Pancreas (tissue), 10 donors: ENCODE measurements at regions not wholly inside any gene's neighbourhood (a gene's known extent, or its start where the extent isn't known, plus 50 kb on each side); places are given as distances from the start of the nearest gene placed in this dataset.
"Not testable (repeated sequence)": the region's sequence is repeated elsewhere in the genome, so short reads cannot be mapped to it uniquely, and the experiment has no call there.

Source experiments
- ATAC-seq, 4 donors: fragments of 200-7000 bp; cut with Tn5 transposase; one replicate each; pipeline versions ENCODE4 v1.8.0 to v1.9.1; 2020; ENCODE audit warnings: mild to moderate bottlenecking in 4 of 4, moderate library complexity in 4 of 4
- DNase-seq, 6 donors: peaks; one replicate each; pipeline ENCODE4 v3.0.0-alpha.2; 2020
- FAIRE-seq: peaks from 2 replicates; lab custom pipeline; 2012; peaks lifted over from hg19 to GRCh38; lab: Jason Lieb, UNC
- H3K27ac ChIP-seq, 4 donors: fragments of 200-600 bp; sonication (generic); 1 replicate in 3 of 4; 2 replicates in 1 of 4; pipeline versions ENCODE4 v1.5.0 to v1.8.0; 2020
- H3K27me3 ChIP-seq, 4 donors: fragments of 200-600 bp; one replicate each; pipeline ENCODE4 v1.8.0; 2021
- H3K36me3 ChIP-seq, 3 donors: fragments of 200-600 bp; sonication (generic) in 1 of 3; one replicate each; pipeline versions ENCODE4 v1.5.0 to v1.8.0; 2020 to 2021
- H3K4me1 ChIP-seq, 3 donors: fragments of 200-600 bp; one replicate each; pipeline ENCODE4 v1.8.0; 2021
- H3K4me3 ChIP-seq, 4 donors: fragments of 200-600 bp; sonication (generic) in 2 of 4; one replicate each; pipeline versions ENCODE4 v1.5.0 to v1.8.0; 2020 to 2021
- H3K9me3 ChIP-seq, 4 donors: fragments of 200-600 bp; one replicate each; pipeline ENCODE4 v1.8.0; 2021
- CTCF ChIP-seq, 4 donors: fragments of 200-600 bp; sonication (generic) in 3 of 4; IDR thresholded peaks; one replicate each; pipeline versions ENCODE4 v1.5.0 to v1.8.0; 2021; ENCODE audit warnings: antibody characterized with exemption in 4 of 4
- WGBS, 2 donors: extraction: QIAGEN DNeasy Blood & Tissue Kit; methylation state at CpG; one replicate each; pipeline ENCODE4 v1.1.7; 2013; 5-methylcytosine and 5-hydroxymethylcytosine counted together
- intact Hi-C, 3 donors: fragments of 100-400 bp; cut with DNase I; formaldehyde crosslinking; loops; one replicate each; pipeline versions ENCODE4 v1.11.1 to v1.14.2; 2022
- donor health status: healthy with polysubstance abuse.
- donor health status: DM: no; HTN: no; CAD: no; lungs with moderate emphysema.
- donor health status: DM: no; HTN: no; CAD: no.
- donor health status: control.
- donor health status: control.
- donor health status: Bipolar disorder and iron deficiency.
- donor health status: DM: yes; HTN: yes; CAD: no.
- donor health status: DM: no; HTN: no; CAD: no.
- donor health status: DM: no; HTN: no; CAD: no.
- donor health status: DM: yes; HTN: yes; CAD: no.

- no peak overlapping the region for H3K27ac ChIP-seq
- WGBS, 2 donors: 25 to 36% methylated on average over 1 of the region's 1 CpG
- no peak for TF ChIP-seq CTCF (IDR thresholded peaks at IDR 0.05)
- no peaks in the 10 kb centered on the region for H3K27me3 ChIP-seq
- H3K9me3 ChIP-seq: no peaks in the 10 kb centered on the region
- ATAC-seq: no peak
- no peaks in the 10 kb centered on the region for H3K4me1 ChIP-seq
- FAIRE-seq: no peak
- H3K36me3 ChIP-seq: no peaks in the 10 kb centered on the region
- no peak overlapping the region for H3K4me3 ChIP-seq
- intact Hi-C loops: no loop called here
- no peak for DNase-seq
Observed at GRCh38 chr9:102642651-102643050, 352.5 kb upstream of the CYLC2 start.

DNA sequence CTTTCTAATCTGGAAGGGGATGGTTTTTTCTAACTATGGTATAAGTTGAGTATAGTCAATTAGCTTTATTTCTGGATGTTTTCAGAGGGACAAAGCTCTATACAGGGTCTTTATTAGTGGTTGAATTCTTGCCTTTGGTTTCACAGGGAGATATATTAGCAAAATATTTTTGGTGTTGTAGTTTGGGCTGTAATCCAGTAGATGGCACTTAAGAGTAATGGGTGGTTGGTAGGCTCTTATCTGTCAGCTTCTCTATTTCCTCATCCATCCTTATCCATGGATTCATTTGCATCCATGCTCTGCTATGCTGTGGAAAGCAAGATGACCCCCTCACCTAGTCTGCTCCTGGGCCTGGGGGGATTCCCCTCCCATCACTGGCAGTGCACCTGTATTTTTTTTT is 363.6 kb upstream of the CYLC2 start:
- DNase-seq (no peak), FAIRE-seq (no peak), ATAC-seq (no peak)
- Histone ChIP-seq H3K36me3 (no peaks in the 10 kb centered on the region), H3K9me3 (no peaks in the 10 kb centered on the region), H3K27ac (no peak overlapping the region), H3K27me3 (no peaks in the 10 kb centered on the region), H3K4me1 (no peaks in the 10 kb centered on the region), H3K4me3 (no peak overlapping the region)
- intact Hi-C loops: no loop called here
- no peak for TF ChIP-seq CTCF (IDR thresholded peaks at IDR 0.05)

- Histone ChIP-seq H3K9me3 (no peaks in the 10 kb centered on the region), H3K36me3 (no peaks in the 10 kb centered on the region), H3K27me3 (no peaks in the 10 kb centered on the region), H3K27ac (no peak overlapping the region), H3K4me3 (no peak overlapping the region), H3K4me1 (no peaks in the 10 kb centered on the region)
- TF ChIP-seq CTCF (IDR thresholded peaks at IDR 0.05): no peak
- no peak for ATAC-seq
- no peak for FAIRE-seq
- no peak for DNase-seq
- WGBS, 2 donors: 67 to 77% methylated on average over 2 of the region's 2 CpGs
- intact Hi-C loops: no loop called here
Observed at GRCh38 chr9:102609461-102609860, 385.7 kb upstream of the CYLC2 start.

- WGBS, 2 donors: 80 to 86% methylated on average over 46 to 47 of the region's 47 CpGs
- intact Hi-C loops, ATAC-seq, H3K27ac ChIP-seq, FAIRE-seq, H3K4me3 ChIP-seq, H3K9me3 ChIP-seq, H3K36me3 ChIP-seq, H3K27me3 ChIP-seq, H3K4me1 ChIP-seq: not testable (repeated sequence)
- peak in 3 of 6 donors; percentile 7 to 44 (median 18) for DNase-seq
Observed at GRCh38 chr9:102603198-102604195, 391.6 kb upstream of the CYLC2 start.

DNA sequence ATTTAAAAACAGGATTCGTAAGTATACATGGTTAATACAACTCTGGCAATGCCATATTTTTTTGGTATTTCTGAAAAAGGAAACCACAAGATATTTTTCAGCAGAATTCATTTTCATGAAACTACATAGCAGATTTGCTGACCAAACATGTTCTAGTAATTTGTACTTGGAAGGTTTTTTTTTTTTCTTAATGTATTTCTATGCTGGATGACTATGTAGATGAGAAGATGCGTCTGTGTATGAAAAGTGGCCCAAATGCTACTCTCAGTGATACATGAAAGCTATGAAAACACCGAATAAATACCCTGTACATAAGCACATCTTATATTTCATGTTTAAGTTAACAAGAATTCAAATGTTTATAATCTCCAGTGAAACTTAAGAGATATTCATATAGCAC is 400.9 kb upstream of the CYLC2 start:
- FAIRE-seq (no peak), ATAC-seq (no peak), DNase-seq (no peak)
- Histone ChIP-seq H3K4me1 (no peaks in the 10 kb centered on the region), H3K27ac (no peak overlapping the region), H3K4me3 (no peak overlapping the region), H3K36me3 (no peaks in the 10 kb centered on the region), H3K9me3 (no peaks in the 10 kb centered on the region), H3K27me3 (no peaks in the 10 kb centered on the region)
- intact Hi-C loops: no loop called here
- 58 to 70% methylated on average over 3 of the region's 3 CpGs for WGBS, 2 donors
- TF ChIP-seq CTCF (IDR thresholded peaks at IDR 0.05): no peak
